Gastroesophageal sphincter (tissue), 4 donors: ENCODE measurements at regions not wholly inside any gene's neighbourhood (a gene's known extent, or its start where the extent isn't known, plus 50 kb on each side); places are given as distances from the start of the nearest gene placed in this dataset.

Source experiments
- ATAC-seq: fragments of 150-250 bp; one replicate; pipeline ENCODE4 v1.9.1; 2016; ENCODE audit warnings: mild to moderate bottlenecking, moderate library complexity
- H3K27ac ChIP-seq, 4 donors: fragments of 200-600 bp; sonication (generic) in 3 of 4; 1 replicate in 3 of 4; 2 replicates in 1 of 4; pipeline ENCODE4 v1.5.1; 2016 to 2019
- H3K27me3 ChIP-seq: fragments of 200-600 bp; sonication (generic); one replicate; pipeline ENCODE4 v1.5.1; 2019
- H3K36me3 ChIP-seq, 2 donors: fragments of 200-600 bp; sonication (generic); one replicate each; pipeline ENCODE4 v1.5.1; 2019; ENCODE audit warnings: control low read depth in 1 of 2
- H3K4me1 ChIP-seq, 3 donors: fragments of 200-600 bp; sonication (generic); 1 replicate in 2 of 3; 2 replicates in 1 of 3; pipeline ENCODE4 v1.5.1; 2016 to 2019; ENCODE audit warnings: control low read depth in 2 of 3
- H3K4me3 ChIP-seq, 2 donors: fragments of 200-600 bp; sonication (generic); one replicate each; pipeline ENCODE4 v1.5.1; 2019; ENCODE audit warnings: mild to moderate bottlenecking in 1 of 2, moderate library complexity in 1 of 2
- H3K9me3 ChIP-seq, 3 donors: fragments of 200-600 bp; sonication (generic); one replicate each; pipeline ENCODE4 v1.5.1; 2017 to 2019; ENCODE audit warnings: control low read depth in 2 of 3
- EP300 ChIP-seq: sonication (generic); formaldehyde crosslinking; IDR thresholded peaks from one replicate; pipeline ENCODE4 v1.6.1; 2017; ENCODE audit warnings: antibody characterized with exemption, mild to moderate bottlenecking
- POLR2A ChIP-seq, 2 donors: fragments of 450-650 bp; IDR thresholded peaks; one replicate each; pipeline ENCODE4 v1.6.1; 2017; ENCODE audit warnings: antibody characterized with exemption in 2 of 2, mild to moderate bottlenecking in 2 of 2, moderate library complexity in 1 of 2
- POLR2AphosphoS5 ChIP-seq: sonication (generic); formaldehyde crosslinking; IDR thresholded peaks from one replicate; pipeline ENCODE4 v1.6.1; 2017; ENCODE audit warnings: antibody characterized with exemption
- WGBS, 2 donors: methylation state at CpG; one replicate each; pipeline ENCODE4 v1.1.5; 2018; ENCODE audit warnings: low coverage in 1 of 2; 5-methylcytosine and 5-hydroxymethylcytosine counted together
- TF ChIP-seq, protein P1 (sequence below), 4 experiments: fragments of 200-600 bp in 2 of 4; fragments of 450-650 bp in 2 of 4; sonication (generic) in 1 of 4; IDR thresholded peaks; one replicate each; pipeline ENCODE4 v1.5.1; 2017 to 2019; ENCODE audit warnings: antibody characterized with exemption in 4 of 4, mild to moderate bottlenecking in 2 of 4, moderate library complexity in 2 of 4

GRCh38 chr2:21469158-21469557 is 345.4 kb downstream of the TDRD15 start:
- Histone ChIP-seq H3K27me3 (no peaks in the 10 kb centered on the region), H3K36me3 (no peaks in the 10 kb centered on the region), H3K9me3 (no peaks in the 10 kb centered on the region), H3K4me1 (peaks cover 0 to 5% (median 2%) of the 10 kb centered on the region in 3 donors), H3K4me3 (no peak overlapping the region), H3K27ac (no peak overlapping the region)
- 51 to 86% methylated on average over 2 of the region's 2 CpGs for WGBS, 2 donors
- no peak for ATAC-seq
- no peak for TF ChIP-seq POLR2A (IDR thresholded peaks at IDR 0.05)
- TF ChIP-seq, protein P1, sequence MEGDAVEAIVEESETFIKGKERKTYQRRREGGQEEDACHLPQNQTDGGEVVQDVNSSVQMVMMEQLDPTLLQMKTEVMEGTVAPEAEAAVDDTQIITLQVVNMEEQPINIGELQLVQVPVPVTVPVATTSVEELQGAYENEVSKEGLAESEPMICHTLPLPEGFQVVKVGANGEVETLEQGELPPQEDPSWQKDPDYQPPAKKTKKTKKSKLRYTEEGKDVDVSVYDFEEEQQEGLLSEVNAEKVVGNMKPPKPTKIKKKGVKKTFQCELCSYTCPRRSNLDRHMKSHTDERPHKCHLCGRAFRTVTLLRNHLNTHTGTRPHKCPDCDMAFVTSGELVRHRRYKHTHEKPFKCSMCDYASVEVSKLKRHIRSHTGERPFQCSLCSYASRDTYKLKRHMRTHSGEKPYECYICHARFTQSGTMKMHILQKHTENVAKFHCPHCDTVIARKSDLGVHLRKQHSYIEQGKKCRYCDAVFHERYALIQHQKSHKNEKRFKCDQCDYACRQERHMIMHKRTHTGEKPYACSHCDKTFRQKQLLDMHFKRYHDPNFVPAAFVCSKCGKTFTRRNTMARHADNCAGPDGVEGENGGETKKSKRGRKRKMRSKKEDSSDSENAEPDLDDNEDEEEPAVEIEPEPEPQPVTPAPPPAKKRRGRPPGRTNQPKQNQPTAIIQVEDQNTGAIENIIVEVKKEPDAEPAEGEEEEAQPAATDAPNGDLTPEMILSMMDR (IDR thresholded peaks at IDR 0.05) = no peak
- TF ChIP-seq EP300 = no peak
- no peak for TF ChIP-seq POLR2AphosphoS5

DNA sequence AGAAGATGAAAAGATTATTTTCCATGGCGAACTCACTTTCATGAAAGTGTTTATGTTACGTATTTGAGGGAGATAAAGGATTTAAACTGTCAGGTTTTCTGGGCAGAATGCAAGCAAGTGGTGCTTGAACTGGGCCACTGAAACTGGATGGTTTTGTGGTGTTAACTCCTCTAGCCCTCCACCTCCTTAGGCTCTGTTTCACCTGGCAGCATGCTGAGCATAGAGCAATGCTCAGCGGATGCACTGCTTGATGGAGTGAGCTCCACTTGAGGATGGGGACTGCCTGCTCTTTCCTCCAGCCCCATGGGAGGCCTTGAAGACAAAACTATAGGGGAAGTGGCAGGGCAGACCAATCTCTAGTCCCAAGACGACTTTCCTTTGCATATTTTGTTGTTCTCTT is 345.8 kb downstream of the TDRD15 start:
- ATAC-seq = no peak
- no peak overlapping the region for H3K27ac ChIP-seq
- WGBS, 2 donors = 63 to 81% methylated on average over 4 of the region's 4 CpGs
- peaks cover 0 to 5% (median 2%) of the 10 kb centered on the region in 3 donors for H3K4me1 ChIP-seq
- no peaks in the 10 kb centered on the region for H3K9me3 ChIP-seq
- H3K4me3 ChIP-seq = no peak overlapping the region
- H3K36me3 ChIP-seq = no peaks in the 10 kb centered on the region
- TF ChIP-seq POLR2A (IDR thresholded peaks at IDR 0.05) (no peak), EP300 (no peak), POLR2AphosphoS5 (no peak)
- TF ChIP-seq, protein P1 (IDR thresholded peaks at IDR 0.05) = no peak
- no peaks in the 10 kb centered on the region for H3K27me3 ChIP-seq

- H3K4me3 ChIP-seq = no peak overlapping the region
- H3K9me3 ChIP-seq = peaks cover 0 to 9% (median 0%) of the 10 kb centered on the region in 3 donors
- ATAC-seq = no peak
- 61 to 67% methylated on average over 2 of the region's 2 CpGs for WGBS, 2 donors
- TF ChIP-seq, protein P1 (IDR thresholded peaks at IDR 0.05) = no peak
- no peak for TF ChIP-seq EP300
- no peak for TF ChIP-seq POLR2A (IDR thresholded peaks at IDR 0.05)
- TF ChIP-seq POLR2AphosphoS5 = no peak
- no peaks in the 10 kb centered on the region for H3K27me3 ChIP-seq
- H3K36me3 ChIP-seq = no peaks in the 10 kb centered on the region
- H3K27ac ChIP-seq = no peak overlapping the region
- H3K4me1 ChIP-seq = no peaks in the 10 kb centered on the region
Measured at GRCh38 chr2:21480162-21480561, 356.4 kb downstream of the TDRD15 start.

- TF ChIP-seq EP300 (no peak), POLR2A (IDR thresholded peaks at IDR 0.05) (no peak), POLR2AphosphoS5 (no peak)
- TF ChIP-seq, protein P1 (IDR thresholded peaks at IDR 0.05) = no peak
- Histone ChIP-seq H3K27me3 (no peaks in the 10 kb centered on the region), H3K36me3 (no peaks in the 10 kb centered on the region), H3K4me3 (no peak overlapping the region), H3K27ac (no peak overlapping the region), H3K9me3 (peaks cover 0 to 15% (median 0%) of the 10 kb centered on the region in 3 donors), H3K4me1 (no peaks in the 10 kb centered on the region)
- ATAC-seq = no peak
- 64 to 65% methylated on average over 1 to 2 of the region's 8 CpGs for WGBS, 2 donors
Measured at GRCh38 chr2:21484643-21485042, 360.9 kb downstream of the TDRD15 start.

DNA sequence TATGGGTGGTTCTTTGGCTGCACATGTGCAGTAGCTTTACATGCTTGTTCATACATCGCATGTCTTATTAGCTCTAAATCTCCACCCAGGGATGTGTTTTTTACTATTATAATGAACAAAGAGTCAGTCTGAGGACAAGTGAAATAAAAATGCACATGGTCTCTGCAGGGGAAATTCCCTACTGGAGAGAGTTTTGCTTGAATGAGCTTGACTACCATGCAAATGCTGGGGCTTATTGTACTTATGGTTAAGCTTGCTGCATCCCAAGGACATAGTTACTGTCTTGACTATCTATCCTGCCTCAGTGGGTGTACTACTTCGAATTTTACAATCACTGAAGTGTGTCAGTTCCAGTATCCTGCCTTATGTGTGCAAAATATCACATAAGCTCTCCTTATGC is 362.7 kb downstream of the TDRD15 start:
- no peaks in the 10 kb centered on the region for H3K4me1 ChIP-seq
- 36 to 63% methylated on average over 1 of the region's 2 CpGs for WGBS, 2 donors
- no peak overlapping the region for H3K27ac ChIP-seq

More for the DNA sequence above, 362.7 kb downstream of the TDRD15 start:
- TF ChIP-seq, protein P1 (IDR thresholded peaks at IDR 0.05) = no peak
- TF ChIP-seq EP300 (no peak), POLR2A (IDR thresholded peaks at IDR 0.05) (no peak), POLR2AphosphoS5 (no peak)
- ATAC-seq = no peak
- Histone ChIP-seq H3K9me3 (peaks cover 0 to 15% (median 0%) of the 10 kb centered on the region in 3 donors), H3K36me3 (no peaks in the 10 kb centered on the region), H3K4me3 (no peak overlapping the region), H3K27me3 (no peaks in the 10 kb centered on the region)
